IMR-90 (cell line): ENCODE measurements at regions not wholly inside any gene's neighbourhood (a gene's known extent, or its start where the extent isn't known, plus 50 kb on each side); places are given as distances from the start of the nearest gene placed in this dataset.

ENCODE experiments used
- ATAC-seq: fragments of 200-7000 bp; cut with Tn5 transposase; 2 replicates; pipeline ENCODE4 v1.9.1; 2020; ENCODE audit warnings: low read depth, mild to moderate bottlenecking, moderate library complexity
- BruUV-seq: library from RNA; stranded (reverse); fragments of 400-500 nt; replicated peaks from 2 replicates; lab custom pipeline; 2021; lab: Mats Ljungman, UMichigan
- CTCF ChIA-PET: fragments of 300-600 bp; formaldehyde crosslinking; extraction: SDS; loops from one replicate; lab custom pipeline; 2021; ENCODE audit warnings: antibody characterized with exemption; lab: Yijun Ruan, JAX
- POLR2A ChIA-PET: fragments of 300-600 bp; sonication (Branson Sonifier 250); formaldehyde crosslinking; loops from one replicate; lab custom pipeline; 2022; ENCODE audit warnings: antibody characterized with exemption; ENCODE audit not compliant: unreplicated experiment; lab: Charles Lee
- DNase-seq: peaks from one replicate; pipeline ENCODE4 v3.0.0; 2013
- H2AFZ ChIP-seq: replicated peaks from 2 replicates; pipeline ENCODE3; 2013; ENCODE audit warnings: low read length, mild to moderate bottlenecking; ENCODE audit not compliant: poor library complexity
- H2AK5ac ChIP-seq: 2 replicates; pipeline ENCODE4 v1.6.1; 2013; ENCODE audit warnings: low read depth, low read length, inconsistent platforms
- H2AK9ac ChIP-seq: replicated peaks from 2 replicates; pipeline ENCODE3; 2013; ENCODE audit warnings: mild to moderate bottlenecking, low read depth, low read length, moderate library complexity; ENCODE audit not compliant: poor library complexity
- H2BK120ac ChIP-seq: 2 replicates; pipeline ENCODE4 v1.6.1; 2013; ENCODE audit warnings: low read depth, low read length, inconsistent platforms
- H2BK15ac ChIP-seq: 3 replicates; pipeline ENCODE4 v1.6.1; 2013; ENCODE audit warnings: low read depth, low read length, inconsistent platforms
- H2BK20ac ChIP-seq: 2 replicates; pipeline ENCODE4 v1.6.1; 2013; ENCODE audit warnings: low read depth, mild to moderate bottlenecking, inconsistent platforms, low read length, moderate library complexity
- H2BK5ac ChIP-seq: 2 replicates; pipeline ENCODE4 v1.6.1; 2013; ENCODE audit warnings: mild to moderate bottlenecking, low read depth, low read length, inconsistent platforms; ENCODE audit not compliant: poor library complexity, severe bottlenecking
- H3K14ac ChIP-seq: replicated peaks from 2 replicates; pipeline ENCODE4 v1.6.1; 2013; ENCODE audit warnings: low read depth, low read length, inconsistent platforms
- H3K18ac ChIP-seq: 2 replicates; pipeline ENCODE4 v1.6.1; 2013; ENCODE audit warnings: low read depth, low read length, control low read depth
- H3K23ac ChIP-seq: 2 replicates; pipeline ENCODE4 v1.6.1; 2013; ENCODE audit warnings: low read depth, low read length, inconsistent platforms
- H3K27ac ChIP-seq: 2 replicates; pipeline ENCODE4 v1.5.1; 2013; ENCODE audit warnings: mild to moderate bottlenecking, control low read depth, low read length; ENCODE audit not compliant: insufficient read depth
- H3K27me3 ChIP-seq: 2 replicates; pipeline ENCODE4 v1.6.1; 2013; ENCODE audit warnings: low read length; ENCODE audit not compliant: control insufficient read depth, insufficient read depth
- H3K36me3 ChIP-seq: 2 replicates; pipeline ENCODE4 v1.6.1; 2013; ENCODE audit warnings: low read length, mixed read lengths; ENCODE audit not compliant: control insufficient read depth, insufficient read depth
- H3K4ac ChIP-seq: 2 replicates; pipeline ENCODE4 v1.6.1; 2013; ENCODE audit warnings: low read depth, low read length, inconsistent platforms
- H3K4me1 ChIP-seq: 2 replicates; pipeline ENCODE4 v1.6.1; 2013; ENCODE audit warnings: low read length, mixed read lengths; ENCODE audit not compliant: control insufficient read depth, insufficient read depth
- H3K4me2 ChIP-seq: 2 replicates; pipeline ENCODE4 v1.6.1; 2013; ENCODE audit warnings: low read depth, mild to moderate bottlenecking, control low read depth, low read length, moderate library complexity
- H3K4me3 ChIP-seq: 2 replicates; pipeline ENCODE4 v1.5.1; 2013; ENCODE audit warnings: low read depth, mild to moderate bottlenecking, control low read depth, low read length, moderate library complexity; ENCODE audit not compliant: insufficient read depth
- H3K56ac ChIP-seq: 2 replicates; pipeline ENCODE4 v1.6.1; 2013; ENCODE audit warnings: low read length, inconsistent platforms; ENCODE audit not compliant: insufficient read depth; ENCODE audit errors: extremely low read depth
- H3K79me1 ChIP-seq, 2 experiments: 2 replicates each; pipeline ENCODE4 v1.6.1; 2013; ENCODE audit warnings: low read length in 2 of 2, inconsistent platforms in 1 of 2, low read depth in 1 of 2
- H3K9ac ChIP-seq: 2 replicates; pipeline ENCODE4 v1.6.1; 2013; ENCODE audit warnings: low read depth, low read length, control low read depth
- H3K9me1 ChIP-seq: 2 replicates; pipeline ENCODE4 v1.6.1; 2013; ENCODE audit warnings: low read length, inconsistent platforms; ENCODE audit not compliant: insufficient read depth
- H3K9me3 ChIP-seq: 2 replicates; pipeline ENCODE4 v1.6.1; 2013; ENCODE audit warnings: low read length; ENCODE audit not compliant: control insufficient read depth, insufficient read depth
- H4K20me1 ChIP-seq: 2 replicates; pipeline ENCODE4 v1.6.1; 2013; ENCODE audit warnings: low read length, inconsistent platforms; ENCODE audit not compliant: insufficient read depth
- H4K5ac ChIP-seq: 2 replicates; pipeline ENCODE4 v1.6.1; 2013; ENCODE audit warnings: mild to moderate bottlenecking, low read depth, low read length, control low read depth
- H4K8ac ChIP-seq, 2 experiments: 2 replicates each; pipeline ENCODE4 v1.6.1; 2013; ENCODE audit warnings: low read depth in 2 of 2, low read length in 2 of 2, control low read depth in 1 of 2, inconsistent platforms in 1 of 2
- H4K91ac ChIP-seq: 2 replicates; pipeline ENCODE4 v1.6.1; 2013; ENCODE audit warnings: low read depth, low read length, inconsistent platforms; ENCODE audit not compliant: insufficient read depth
- BHLHE40 ChIP-seq: fragments of 150-350 bp; IDR thresholded peaks from 2 replicates; pipeline ENCODE4 v1.6.1; 2016; ENCODE audit warnings: mild to moderate bottlenecking, low read depth, low read length
- FOS ChIP-seq: fragments of 150-350 bp; IDR thresholded peaks from 2 replicates; pipeline ENCODE4 v1.6.1; 2016; ENCODE audit warnings: low read depth, low read length
- MAFK ChIP-seq: IDR thresholded peaks from 2 replicates; pipeline ENCODE4 v1.6.1; 2012; ENCODE audit warnings: low read depth, low read length, improper control_type of control experiment
- MAZ ChIP-seq: IDR thresholded peaks from 2 replicates; pipeline ENCODE4 v1.6.1; 2012; ENCODE audit warnings: low read depth, mild to moderate bottlenecking, low read length, improper control_type of control experiment, moderate library complexity, borderline replicate concordance
- POLR2A ChIP-seq: IDR thresholded peaks from 2 replicates; pipeline ENCODE4 v1.6.1; 2012; ENCODE audit warnings: mild to moderate bottlenecking, low read depth, low read length
- RCOR1 ChIP-seq: IDR thresholded peaks from 2 replicates; pipeline ENCODE4 v1.6.1; 2012; ENCODE audit warnings: mild to moderate bottlenecking, low read length, improper control_type of control experiment; ENCODE audit not compliant: insufficient replicate concordance
- RFX5 ChIP-seq: IDR thresholded peaks from 2 replicates; pipeline ENCODE4 v1.8.0; 2012; ENCODE audit warnings: low read depth, mild to moderate bottlenecking, low read length, moderate library complexity
- WGBS, 2 experiments: methylation state at CpG; one replicate each; pipeline versions ENCODE4 v1.1.5 to v1.1.7; 2013; ENCODE audit warnings: missing lambda C conversion rate in 2 of 2; ENCODE audit not compliant: insufficient read length in 1 of 2; ENCODE audit errors: extremely low coverage in 2 of 2; 5-methylcytosine and 5-hydroxymethylcytosine counted together
- dilution Hi-C: fragments of 300-500 bp; cut with HindIII; formaldehyde crosslinking; loops from one replicate; pipeline ENCODE4 v1.14.3; 2018; ENCODE audit warnings: low sequenced_read_pairs; ENCODE audit not compliant: unreplicated experiment
- in situ Hi-C: fragments of 300-500 bp; cut with MboI; formaldehyde crosslinking; loops from 3 replicates; pipeline ENCODE4 v1.14.3; 2019; ENCODE audit warnings: low sequenced_read_pairs, inconsistent platforms, mixed read lengths
- intact Hi-C: fragments of 100-400 bp; cut with micrococcal nuclease; formaldehyde crosslinking; loops from 2 replicates; pipeline ENCODE4 v1.10.0; 2022

- Histone ChIP-seq H4K8ac (no peak overlapping the region), H4K20me1 (no peaks in the 10 kb centered on the region), H4K91ac (no peak overlapping the region), H2BK20ac (no peak overlapping the region), H2BK15ac (no peak overlapping the region), H3K9ac (no peak overlapping the region), H3K18ac (no peak overlapping the region), H3K27ac (no peak overlapping the region), H3K14ac (no peak overlapping the region), H2AK9ac (no peak overlapping the region), H2AK5ac (no peak overlapping the region), H3K79me1 (no peaks in the 10 kb centered on the region), H2AFZ (no peak overlapping the region), H4K5ac (no peak overlapping the region), H3K27me3 (no peaks in the 10 kb centered on the region), H3K56ac (no peak overlapping the region), H2BK5ac (no peak overlapping the region), H3K23ac (no peak overlapping the region), H3K4ac (no peak overlapping the region), H3K4me1 (no peaks in the 10 kb centered on the region), H3K9me3 (no peaks in the 10 kb centered on the region; the same call in 1 of the 2 replicates), H3K4me3 (no peak overlapping the region), H3K4me2 (no peak overlapping the region), H2BK120ac (no peak overlapping the region), H3K9me1 (no peaks in the 10 kb centered on the region), H3K36me3 (no peaks in the 10 kb centered on the region)
- ChIA-PET CTCF (no interaction called here), POLR2A (no interaction called here)
- 50% methylated on average over 2 of the region's 6 CpGs; no CpG with 5 or more reads in 1 of the 2 experiments for WGBS, 2 experiments
- BruUV-seq, result no TSS peak
- TF ChIP-seq BHLHE40 (no peak), RCOR1 (no peak), MAZ (no peak), MAFK (no peak), RFX5 (no peak), POLR2A (no peak), FOS (no peak)
- ATAC-seq (no peak), DNase-seq (no peak)
- intact Hi-C loops (no loop called here), dilution Hi-C loops (no loop called here), in situ Hi-C loops (no loop called here)
Observed at GRCh38 chr16:54652201-54652770, 278.4 kb upstream of the IRX5 start.
